ENCODE measurements at regions not wholly inside any gene's neighbourhood (a gene's known extent, or its start where the extent isn't known, plus 50 kb on each side); places are given as distances from the start of the nearest gene placed in this dataset.

GRCh38 chr17:45697076-45697475, 87.0 kb upstream of the CRHR1 start:
- TF ChIP-seq, protein P1, sequence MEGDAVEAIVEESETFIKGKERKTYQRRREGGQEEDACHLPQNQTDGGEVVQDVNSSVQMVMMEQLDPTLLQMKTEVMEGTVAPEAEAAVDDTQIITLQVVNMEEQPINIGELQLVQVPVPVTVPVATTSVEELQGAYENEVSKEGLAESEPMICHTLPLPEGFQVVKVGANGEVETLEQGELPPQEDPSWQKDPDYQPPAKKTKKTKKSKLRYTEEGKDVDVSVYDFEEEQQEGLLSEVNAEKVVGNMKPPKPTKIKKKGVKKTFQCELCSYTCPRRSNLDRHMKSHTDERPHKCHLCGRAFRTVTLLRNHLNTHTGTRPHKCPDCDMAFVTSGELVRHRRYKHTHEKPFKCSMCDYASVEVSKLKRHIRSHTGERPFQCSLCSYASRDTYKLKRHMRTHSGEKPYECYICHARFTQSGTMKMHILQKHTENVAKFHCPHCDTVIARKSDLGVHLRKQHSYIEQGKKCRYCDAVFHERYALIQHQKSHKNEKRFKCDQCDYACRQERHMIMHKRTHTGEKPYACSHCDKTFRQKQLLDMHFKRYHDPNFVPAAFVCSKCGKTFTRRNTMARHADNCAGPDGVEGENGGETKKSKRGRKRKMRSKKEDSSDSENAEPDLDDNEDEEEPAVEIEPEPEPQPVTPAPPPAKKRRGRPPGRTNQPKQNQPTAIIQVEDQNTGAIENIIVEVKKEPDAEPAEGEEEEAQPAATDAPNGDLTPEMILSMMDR (IDR thresholded peaks at IDR 0.05; ENCODE audit: extremely low read depth in 1 of 2, insufficient read depth in 1 of 2, low read depth in 1 of 2, low read length in 2 of 2): no peak
- TF ChIP-seq POLR2AphosphoS5 (IDR thresholded peaks at IDR 0.05; ENCODE audit: insufficient read depth, low read depth, low read length): no peak
- TF ChIP-seq MYC (IDR thresholded peaks at IDR 0.05; ENCODE audit: low read depth, low read length): no peak
- TF ChIP-seq POLR2A (IDR thresholded peaks at IDR 0.05; ENCODE audit: low read depth, low read length): no peak
- no peak for TF ChIP-seq MAX (IDR thresholded peaks at IDR 0.05; ENCODE audit: insufficient read depth, insufficient read length)
- TF ChIP-seq GATA2 (IDR thresholded peaks at IDR 0.05; ENCODE audit: insufficient read depth, insufficient read length, low read depth, low read length): no peak
- TF ChIP-seq EZH2 (IDR thresholded peaks at IDR 0.05; ENCODE audit: borderline replicate concordance, low read depth, low read length, severe bottlenecking): no peak
- TF ChIP-seq JUN (IDR thresholded peaks at IDR 0.05; ENCODE audit: borderline replicate concordance, insufficient read depth, insufficient read length, low read depth): no peak
